Right renal cortex interstitium (tissue), 3 donors: ENCODE measurements at regions not wholly inside any gene's neighbourhood (a gene's known extent, or its start where the extent isn't known, plus 50 kb on each side); places are given as distances from the start of the nearest gene placed in this dataset.

Experiments
- DNase-seq, 3 donors: peaks; one replicate each; pipeline ENCODE4 v3.0.0-alpha.2; 2013; ENCODE audit warnings: low read depth in 3 of 3, low spot score in 2 of 3

DNA sequence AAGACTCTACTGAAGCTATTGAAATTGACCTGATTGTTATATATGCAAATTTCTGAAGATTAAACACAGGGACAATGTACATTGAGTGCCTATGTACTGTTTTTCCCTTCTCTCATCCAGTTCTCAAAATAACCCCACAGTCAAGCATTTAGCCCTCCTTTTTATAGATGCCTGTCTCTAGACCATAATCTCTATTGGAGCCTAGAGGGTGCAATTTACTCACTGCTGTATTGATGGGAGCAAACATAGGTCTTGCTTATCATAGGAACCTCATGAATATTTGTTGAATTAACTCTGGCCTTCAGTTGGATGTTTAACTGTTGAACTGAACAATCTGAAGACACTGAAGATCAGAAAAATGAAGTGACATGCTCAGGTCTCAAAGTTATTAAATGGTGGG, 183.0 kb downstream of the RFC3 start:
- no peak for DNase-seq

DNA sequence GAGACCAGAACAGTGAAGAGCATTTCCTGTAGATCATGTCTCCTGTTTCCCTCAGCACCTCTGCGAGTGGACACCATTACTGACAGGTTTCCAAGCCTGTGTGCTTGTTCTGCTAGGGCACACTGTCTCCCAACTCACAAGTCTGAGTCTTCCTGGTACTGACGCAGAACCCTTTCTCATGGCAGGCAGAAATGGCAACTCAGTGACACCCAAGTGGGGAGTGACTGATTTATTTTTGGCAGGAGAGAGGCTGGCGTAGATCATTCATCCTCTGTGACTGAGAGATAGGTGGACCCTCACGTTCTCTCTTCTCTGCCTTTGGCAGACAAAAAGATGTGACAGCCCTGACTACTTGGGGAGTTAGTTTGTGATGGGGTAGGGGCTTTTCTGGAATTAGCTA, 183.4 kb downstream of the RFC3 start:
- DNase-seq: no peak

- DNase-seq: no peak
Measured at GRCh38 chr13:34002141-34002540, 184.2 kb downstream of the RFC3 start.

- no peak for DNase-seq
Measured at GRCh38 chr13:34002924-34003323, 185.0 kb downstream of the RFC3 start.

DNA sequence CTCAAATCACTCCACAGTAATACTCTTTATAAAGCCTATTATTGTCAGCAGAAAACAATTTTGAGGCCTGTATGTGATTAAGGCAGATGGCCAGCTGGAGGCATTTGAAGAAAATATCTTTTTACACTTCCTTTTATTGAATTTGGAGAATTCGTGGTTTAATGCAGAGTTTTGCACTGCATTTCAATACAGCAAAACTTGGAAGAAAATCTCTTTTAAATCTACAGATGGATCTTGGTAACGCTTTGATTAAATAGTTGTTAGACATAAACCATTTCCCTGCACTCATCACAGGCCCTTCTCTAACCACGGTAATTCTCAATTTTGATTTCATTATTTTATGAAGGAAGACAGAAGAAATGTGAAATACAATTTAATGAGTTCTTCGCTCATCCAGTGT, 185.7 kb downstream of the RFC3 start:
- no peak for DNase-seq

GRCh38 chr13:34004676-34005075, 186.7 kb downstream of the RFC3 start:
- no peak for DNase-seq

GRCh38 chr13:34006011-34006410, 188.1 kb downstream of the RFC3 start:
- DNase-seq: no peak

DNA sequence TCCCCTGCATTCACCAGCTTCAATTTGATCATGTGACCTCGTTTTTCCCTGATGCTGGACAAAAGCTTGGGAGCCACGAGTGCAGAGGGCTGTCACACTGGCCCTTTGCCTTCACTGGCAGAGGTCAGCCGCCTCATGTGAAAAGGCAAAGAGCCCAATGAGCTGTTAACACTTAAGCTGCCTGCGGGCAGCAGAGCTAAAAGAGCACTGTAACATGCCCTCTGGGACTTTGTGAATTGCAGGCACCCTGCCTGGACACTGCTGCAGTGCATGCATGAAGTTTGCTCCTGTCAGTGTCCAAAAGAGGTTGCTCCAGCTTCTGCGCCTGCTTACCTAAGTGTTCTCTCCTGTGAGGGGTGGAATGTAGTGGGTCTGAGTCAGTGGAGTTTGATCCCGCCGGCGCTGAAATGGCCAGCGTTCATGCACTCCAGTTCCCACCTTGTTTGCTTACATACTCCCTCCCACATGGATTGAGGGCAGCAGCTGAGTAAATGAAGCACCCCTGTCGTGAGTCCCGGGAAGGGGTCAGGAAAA, 193.7 kb downstream of the RFC3 start:
- no peak for DNase-seq

- DNase-seq: no peak
Measured at GRCh38 chr13:34012382-34012781, 194.4 kb downstream of the RFC3 start.

- no peak for DNase-seq
Measured at GRCh38 chr13:34013061-34013460, 195.1 kb downstream of the RFC3 start.

DNA sequence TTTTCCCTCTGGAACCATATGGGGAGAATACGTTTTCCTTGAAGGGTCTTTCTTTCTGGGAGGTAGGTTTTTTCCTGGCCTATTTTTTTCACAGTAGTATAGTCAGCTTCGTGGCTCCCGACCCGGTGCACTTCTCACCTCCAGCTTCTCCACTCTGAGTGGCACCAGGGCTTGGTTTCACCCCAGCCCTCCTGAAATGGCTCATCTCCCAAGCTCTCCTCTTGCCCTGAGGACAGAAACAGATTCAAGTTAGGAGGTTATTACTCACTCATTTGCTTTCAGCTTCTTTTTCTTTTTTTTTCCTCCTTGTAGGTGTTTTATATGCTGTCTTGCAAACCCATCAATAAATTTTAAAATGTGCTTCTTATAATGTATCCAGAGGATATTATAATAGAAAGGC, 199.3 kb downstream of the RFC3 start:
- DNase-seq: no peak

- DNase-seq: peak in 1 of 3 donors; percentile 19
Measured at GRCh38 chr13:34019870-34020269, 201.9 kb downstream of the RFC3 start.

GRCh38 chr13:34020388-34020787, 202.4 kb downstream of the RFC3 start:
- no peak for DNase-seq

- no peak for DNase-seq
Measured at GRCh38 chr13:34021619-34022018, 203.7 kb downstream of the RFC3 start.

DNA sequence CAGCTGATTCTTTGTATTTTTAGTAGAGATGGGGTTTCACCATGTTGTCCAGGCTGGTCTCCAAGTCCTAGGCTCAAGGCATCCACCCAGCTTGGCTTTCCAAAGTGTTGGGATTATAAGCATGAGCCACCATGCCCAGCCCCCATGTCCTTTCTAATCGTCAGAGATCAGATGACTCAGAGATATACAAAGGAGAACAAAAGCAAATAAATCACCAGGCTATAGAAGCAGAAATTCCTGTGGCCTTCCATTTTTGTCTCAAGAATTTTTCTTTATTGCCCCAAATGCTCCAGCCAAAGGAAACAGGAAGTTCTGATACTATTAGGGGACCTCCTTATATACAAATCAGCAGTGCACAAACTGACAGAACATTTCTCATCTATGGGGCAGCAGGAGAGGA, 207.8 kb downstream of the RFC3 start:
- no peak for DNase-seq

DNA sequence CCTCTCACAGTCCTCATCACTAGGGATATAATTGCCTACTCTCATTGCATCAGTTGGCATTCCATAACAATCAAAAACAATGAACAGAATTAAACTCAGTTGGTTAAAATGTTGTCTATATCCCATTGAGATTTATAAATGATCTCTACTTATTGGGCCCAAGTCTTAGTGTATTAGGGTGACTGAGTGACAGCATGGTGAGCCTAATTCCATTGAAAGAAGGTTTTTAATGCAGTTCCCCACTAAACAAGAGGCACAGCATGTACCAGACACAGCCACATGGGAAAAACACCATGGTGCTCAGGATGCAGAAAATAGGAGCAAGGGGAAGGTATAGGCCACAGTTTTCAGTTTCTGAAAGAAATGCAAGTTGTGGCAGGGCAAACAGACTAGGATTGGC, 208.4 kb downstream of the RFC3 start:
- DNase-seq: no peak

- DNase-seq: no peak
Measured at GRCh38 chr13:34028496-34029442, 210.8 kb downstream of the RFC3 start.

DNA sequence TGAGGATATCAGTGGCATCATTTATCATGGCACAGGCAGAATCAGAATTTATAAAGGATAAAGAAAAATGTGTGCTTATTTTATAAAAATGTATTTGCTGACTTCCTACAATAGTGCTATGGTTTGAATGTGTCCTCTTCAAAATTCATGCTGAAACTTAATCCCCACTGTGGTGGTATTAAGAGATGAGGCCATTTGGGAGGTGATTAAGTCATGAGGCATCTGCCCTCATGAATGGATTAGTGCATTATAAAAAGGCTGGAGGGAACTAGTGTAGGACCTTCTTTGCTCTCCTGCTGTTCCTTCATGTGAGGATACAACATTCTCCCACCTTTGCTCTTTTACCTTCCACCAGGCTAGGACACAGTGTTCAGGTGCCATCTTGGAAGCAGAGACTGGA, 212.8 kb downstream of the RFC3 start:
- DNase-seq: no peak

DNA sequence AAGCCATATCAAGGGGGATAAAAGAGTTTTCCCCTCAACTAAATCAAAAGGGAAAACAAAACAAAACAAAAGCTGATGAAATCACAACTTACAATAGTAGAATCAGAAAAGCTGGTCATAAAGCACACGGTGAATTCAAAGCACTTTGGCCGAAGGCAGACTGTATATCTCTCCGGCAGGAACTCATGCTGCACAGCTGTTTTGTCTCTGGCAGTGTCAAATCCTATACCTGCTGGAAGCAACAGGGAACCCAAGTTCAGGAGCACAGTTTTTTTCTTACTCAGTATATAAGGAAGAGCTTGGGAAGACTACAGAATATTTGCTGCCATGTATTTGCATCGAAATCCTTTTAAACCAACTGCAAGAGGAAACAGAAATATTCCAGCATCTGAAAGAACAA, 213.7 kb downstream of the RFC3 start:
- DNase-seq: no peak

DNA sequence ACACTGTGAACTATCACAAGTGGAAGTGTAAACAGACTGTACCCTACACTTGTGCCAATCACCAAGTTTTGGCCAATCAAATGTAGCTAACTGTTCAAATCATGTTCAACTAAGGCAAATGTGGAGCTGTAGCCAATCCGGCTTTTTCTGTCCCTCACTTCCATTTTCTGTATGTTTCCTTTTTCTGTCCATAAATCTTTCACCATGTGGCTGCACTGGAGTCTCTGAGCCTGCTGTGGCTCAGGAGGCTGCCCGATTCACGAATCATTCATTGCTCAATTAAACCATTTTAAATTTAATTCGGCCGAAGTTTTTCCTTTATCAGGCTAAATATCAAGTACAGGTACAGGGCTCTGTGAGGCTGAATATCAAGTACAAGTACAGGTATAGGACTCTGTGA, 216.5 kb downstream of the RFC3 start:
- no peak for DNase-seq

DNA sequence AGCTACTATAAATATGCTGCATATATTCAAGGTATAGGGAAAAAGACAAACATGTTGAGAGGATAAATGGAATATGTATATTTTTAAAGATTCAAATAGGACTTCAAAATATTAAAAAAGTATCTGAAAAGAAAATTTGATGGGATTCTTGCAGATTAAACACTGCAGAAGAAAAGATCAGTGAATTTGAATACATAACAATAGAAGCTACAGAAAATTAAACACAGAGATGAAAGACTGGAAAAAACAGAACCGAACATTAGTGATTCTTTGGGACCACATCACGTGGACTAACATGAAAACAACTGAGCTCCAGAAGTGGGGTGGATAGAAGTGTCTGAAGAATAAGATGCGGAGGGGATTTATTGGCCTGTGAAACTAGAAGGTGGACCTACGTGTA, 217.2 kb downstream of the RFC3 start:
- DNase-seq: no peak

- no peak for DNase-seq
Measured at GRCh38 chr13:34035676-34036325, 217.9 kb downstream of the RFC3 start.
